A172 (cell line): ENCODE measurements at regions not wholly inside any gene's neighbourhood (a gene's known extent, or its start where the extent isn't known, plus 50 kb on each side); places are given as distances from the start of the nearest gene placed in this dataset.

Source experiments
- DNase-seq: peaks from one replicate; pipeline ENCODE4 v3.0.0-alpha.2; 2015; ENCODE audit warnings: low spot score

GRCh38 chr4:147355847-147356246 is 125.0 kb upstream of the EDNRA start:
- DNase-seq: peak; percentile 53

- peak; percentile 33 for DNase-seq
These were observed 120.6 kb upstream of the EDNRA start for GRCh38 chr4:147360301-147360700.

GRCh38 chr4:147361726-147362125 is 119.2 kb upstream of the EDNRA start:
- peak; percentile 60 for DNase-seq

- DNase-seq: no peak
These were observed 118.0 kb upstream of the EDNRA start for GRCh38 chr4:147362938-147363337.

- DNase-seq: no peak
These were observed 117.4 kb upstream of the EDNRA start for GRCh38 chr4:147363514-147363913.

GRCh38 chr4:147365396-147365795 is 115.5 kb upstream of the EDNRA start:
- no peak for DNase-seq

- DNase-seq: no peak
These were observed 114.7 kb upstream of the EDNRA start for GRCh38 chr4:147366164-147366563.

GRCh38 chr4:147367891-147368290 is 113.0 kb upstream of the EDNRA start:
- no peak for DNase-seq

- DNase-seq: no peak
These were observed 111.9 kb upstream of the EDNRA start for GRCh38 chr4:147368948-147369347.

GRCh38 chr4:147370473-147370872 is 110.4 kb upstream of the EDNRA start:
- DNase-seq: peak; percentile 10

GRCh38 chr4:147370881-147371280 is 110.0 kb upstream of the EDNRA start:
- DNase-seq: no peak

- DNase-seq: peak; percentile 53
These were observed 109.2 kb upstream of the EDNRA start for GRCh38 chr4:147371661-147372060.

GRCh38 chr4:147378780-147379179 is 102.1 kb upstream of the EDNRA start:
- DNase-seq: no peak

GRCh38 chr4:147381749-147382148 is 99.1 kb upstream of the EDNRA start:
- no peak for DNase-seq

- no peak for DNase-seq
These were observed 92.9 kb upstream of the EDNRA start for GRCh38 chr4:147388018-147388417.

- no peak for DNase-seq
These were observed 84.8 kb upstream of the EDNRA start for GRCh38 chr4:147396105-147396504.

GRCh38 chr4:147398556-147398955 is 82.3 kb upstream of the EDNRA start:
- DNase-seq: no peak

- DNase-seq: no peak
These were observed 80.2 kb upstream of the EDNRA start for GRCh38 chr4:147400721-147401120.

GRCh38 chr4:147401221-147401620 is 79.7 kb upstream of the EDNRA start:
- no peak for DNase-seq

- DNase-seq: no peak
These were observed 73.4 kb upstream of the EDNRA start for GRCh38 chr4:147407261-147408045.

GRCh38 chr4:147408189-147408588 is 72.7 kb upstream of the EDNRA start:
- DNase-seq: no peak

GRCh38 chr4:147409350-147409749 is 71.5 kb upstream of the EDNRA start:
- no peak for DNase-seq

GRCh38 chr4:147418226-147418625 is 62.7 kb upstream of the EDNRA start:
- DNase-seq: no peak

- no peak for DNase-seq
These were observed 59.4 kb upstream of the EDNRA start for GRCh38 chr4:147421456-147421855.
